ENCODE measurements at regions not wholly inside any gene's neighbourhood (a gene's known extent, or its start where the extent isn't known, plus 50 kb on each side); places are given as distances from the start of the nearest gene placed in this dataset.

DNA sequence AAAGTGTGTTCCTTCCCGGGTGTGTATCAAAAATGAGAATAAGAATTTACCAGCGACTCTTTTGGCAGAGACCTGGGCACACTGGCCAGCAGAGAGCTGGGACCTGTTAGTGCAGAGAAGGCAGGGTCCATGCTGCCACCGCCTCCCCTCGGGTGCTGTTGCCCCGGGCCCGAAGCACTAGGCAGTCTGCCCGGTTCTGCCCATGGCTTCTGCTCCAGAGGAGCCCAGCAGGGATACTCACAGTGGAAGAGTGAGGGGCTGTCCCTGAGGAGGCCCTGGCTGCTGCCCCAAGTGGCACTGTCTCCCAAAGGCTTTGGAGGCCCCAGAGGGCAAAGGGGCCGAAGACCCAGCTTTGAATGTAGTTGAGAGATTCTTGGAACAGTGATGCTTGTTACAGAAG, 80.5 kb downstream of the MIS18A start:
- H3K27ac ChIP-seq (ENCODE audit: low read length) = no peak overlapping the region
- H3K9me3 ChIP-seq (replicated peaks; ENCODE audit: insufficient read depth, low read length) = no peaks in the 10 kb centered on the region
- H4K20me1 ChIP-seq (ENCODE audit: insufficient read depth, low read length) = no peaks in the 10 kb centered on the region
- no peak overlapping the region for H3K9ac ChIP-seq (ENCODE audit: low read length)
- H3K27me3 ChIP-seq (replicated peaks; ENCODE audit: insufficient read depth, low read length) = no peaks in the 10 kb centered on the region
- no peaks in the 10 kb centered on the region for H3K4me1 ChIP-seq (ENCODE audit: low read length)
- no peak for DNase-seq
- TF ChIP-seq EZH2 (optimal IDR thresholded peaks at IDR 0.05; ENCODE audit: low read depth, low read length) (no peak), CTCF (IDR thresholded peaks at IDR 0.05; ENCODE audit: low read length) (no peak), EZH2phosphoT487 (IDR thresholded peaks at IDR 0.05; ENCODE audit: low read length) (no peak)
- H2AFZ ChIP-seq (ENCODE audit: low read length) = no peak overlapping the region
- no peak overlapping the region for H3K4me2 ChIP-seq (ENCODE audit: low read depth, low read length)
- H3K36me3 ChIP-seq (replicated peaks; ENCODE audit: insufficient read depth, low read length) = no peaks in the 10 kb centered on the region
- no peaks in the 10 kb centered on the region for H3K79me2 ChIP-seq (ENCODE audit: low read length)
- no peak overlapping the region for H3K4me3 ChIP-seq (ENCODE audit: low read length)
- no peaks in the 10 kb centered on the region for H3F3A ChIP-seq (ENCODE audit: insufficient read depth, low read length)
- no peaks in the 10 kb centered on the region for H3K9me2 ChIP-seq (replicated peaks; ENCODE audit: insufficient read depth, low read length)

DNA sequence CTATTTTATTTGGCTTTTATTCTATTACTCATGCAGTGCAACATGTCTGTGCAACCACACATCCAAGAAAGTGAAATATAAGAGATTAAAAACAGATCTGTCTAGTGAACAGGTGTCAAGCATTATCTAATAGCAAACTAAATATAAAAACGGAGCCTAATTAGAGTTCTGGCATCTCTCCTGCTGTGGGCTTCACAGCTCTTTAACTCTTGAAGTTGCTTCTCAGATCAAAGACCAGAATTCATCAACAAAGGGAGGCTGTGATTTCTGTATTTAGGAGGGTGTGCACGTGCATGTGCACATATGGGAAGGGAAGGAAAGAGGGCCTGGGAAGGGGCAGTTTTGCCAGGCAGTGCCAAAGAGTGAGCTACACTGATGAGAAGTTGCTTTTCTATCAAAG, 81.0 kb downstream of the MIS18A start:
- Histone ChIP-seq H3K4me2 (ENCODE audit: low read depth, low read length) (no peak overlapping the region), H4K20me1 (ENCODE audit: insufficient read depth, low read length) (no peaks in the 10 kb centered on the region), H3K36me3 (replicated peaks; ENCODE audit: insufficient read depth, low read length) (no peaks in the 10 kb centered on the region), H3F3A (ENCODE audit: insufficient read depth, low read length) (no peaks in the 10 kb centered on the region), H3K9me3 (replicated peaks; ENCODE audit: insufficient read depth, low read length) (no peaks in the 10 kb centered on the region), H3K27me3 (replicated peaks; ENCODE audit: insufficient read depth, low read length) (no peaks in the 10 kb centered on the region), H3K27ac (ENCODE audit: low read length) (no peak overlapping the region), H3K9ac (ENCODE audit: low read length) (no peak overlapping the region), H3K9me2 (replicated peaks; ENCODE audit: insufficient read depth, low read length) (no peaks in the 10 kb centered on the region), H3K4me1 (ENCODE audit: low read length) (no peaks in the 10 kb centered on the region), H3K79me2 (ENCODE audit: low read length) (no peaks in the 10 kb centered on the region), H3K4me3 (ENCODE audit: low read length) (no peak overlapping the region), H2AFZ (ENCODE audit: low read length) (no peak overlapping the region)
- TF ChIP-seq EZH2 (optimal IDR thresholded peaks at IDR 0.05; ENCODE audit: low read depth, low read length) (no peak), EZH2phosphoT487 (IDR thresholded peaks at IDR 0.05; ENCODE audit: low read length) (no peak), CTCF (IDR thresholded peaks at IDR 0.05; ENCODE audit: low read length) (no peak)
- no peak for DNase-seq

DNA sequence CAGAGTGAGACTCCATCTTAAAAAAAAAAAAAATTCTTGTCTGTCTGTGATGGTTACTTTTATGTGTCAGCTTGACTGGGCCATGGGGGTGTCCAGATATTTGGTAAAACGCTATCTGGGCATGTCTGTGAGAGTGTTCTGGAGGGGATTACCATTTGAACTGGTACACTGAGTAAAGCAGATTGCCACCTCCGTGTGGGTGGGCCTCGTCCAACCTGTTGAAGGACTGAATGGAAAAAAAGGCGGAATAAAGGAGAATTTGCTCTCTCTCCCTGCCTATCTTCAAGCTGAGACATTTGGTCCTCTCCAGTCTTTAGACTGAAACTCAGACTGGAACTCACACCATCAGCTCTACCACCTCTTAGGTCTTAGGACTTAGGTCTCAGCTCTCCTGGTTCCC, 82.8 kb downstream of the MIS18A start:
- TF ChIP-seq EZH2phosphoT487 (IDR thresholded peaks at IDR 0.05; ENCODE audit: low read length) (no peak), EZH2 (optimal IDR thresholded peaks at IDR 0.05; ENCODE audit: low read depth, low read length) (no peak), CTCF (IDR thresholded peaks at IDR 0.05; ENCODE audit: low read length) (no peak)
- no peaks in the 10 kb centered on the region for H3K79me2 ChIP-seq (ENCODE audit: low read length)
- no peaks in the 10 kb centered on the region for H3K36me3 ChIP-seq (replicated peaks; ENCODE audit: insufficient read depth, low read length)
- no peak overlapping the region for H3K9ac ChIP-seq (ENCODE audit: low read length)
- H4K20me1 ChIP-seq (ENCODE audit: insufficient read depth, low read length) = no peaks in the 10 kb centered on the region
- H2AFZ ChIP-seq (ENCODE audit: low read length) = no peak overlapping the region
- H3K4me3 ChIP-seq (ENCODE audit: low read length) = no peak overlapping the region
- 0 out of 2 replicates have a peak, but pooled peaks cover 3% of the 10 kb centered on the region for H3K4me1 ChIP-seq (ENCODE audit: low read length)
- no peak overlapping the region for H3K4me2 ChIP-seq (ENCODE audit: low read depth, low read length)
- no peaks in the 10 kb centered on the region for H3K27me3 ChIP-seq (replicated peaks; ENCODE audit: insufficient read depth, low read length)
- DNase-seq = no peak
- no peaks in the 10 kb centered on the region for H3K9me2 ChIP-seq (replicated peaks; ENCODE audit: insufficient read depth, low read length)
- no peak overlapping the region for H3K27ac ChIP-seq (ENCODE audit: low read length)
- H3K9me3 ChIP-seq (replicated peaks; ENCODE audit: insufficient read depth, low read length) = no peaks in the 10 kb centered on the region
- H3F3A ChIP-seq (ENCODE audit: insufficient read depth, low read length) = peaks cover under 1% of the 10 kb centered on the region; the same call in 1 of the 2 replicates

Measured in MM.1S (cell line).